GM12878 (cell line): ENCODE measurements at regions not wholly inside any gene's neighbourhood (a gene's known extent, or its start where the extent isn't known, plus 50 kb on each side); places are given as distances from the start of the nearest gene placed in this dataset.

ENCODE experiments used
- ATAC-seq: fragments of 200-7000 bp; cut with Tn5 transposase; 3 replicates; pipeline ENCODE4 v1.9.1; 2020; ENCODE audit warnings: mild to moderate bottlenecking, moderate library complexity
- BruUV-seq: library from RNA; stranded (reverse); fragments of 400-500 nt; replicated peaks from 2 replicates; lab custom pipeline; 2021; lab: Mats Ljungman, UMichigan
- CTCF ChIA-PET: fragments of 300-600 bp; sonication (Branson Sonifier 250); formaldehyde crosslinking; extraction: SDS; loops from one replicate; lab custom pipeline; 2021; ENCODE audit warnings: inconsistent platforms; lab: Yijun Ruan, JAX
- POLR2A ChIA-PET: fragments of 350-600 bp; formaldehyde crosslinking; extraction: SDS; loops from one replicate; lab custom pipeline; 2021; ENCODE audit warnings: inconsistent platforms; lab: Charles Lee
- RAD21 ChIA-PET: fragments of 300-600 bp; sonication (Branson Sonifier 250); formaldehyde crosslinking; loops from one replicate; lab custom pipeline; 2023; ENCODE audit warnings: antibody characterized with exemption; ENCODE audit not compliant: unreplicated experiment; lab: Charles Lee
- SMC1A ChIA-PET: fragments of 300-600 bp; sonication (Branson Sonifier 250); formaldehyde crosslinking; loops from one replicate; lab custom pipeline; 2023; ENCODE audit not compliant: unreplicated experiment, uncharacterized antibody; lab: Charles Lee
- DNase-seq: peaks from one replicate; pipeline ENCODE4 v3.0.0-alpha.2; 2011; ENCODE audit warnings: low read depth, low spot score
- FAIRE-seq: peaks from 3 replicates; lab custom pipeline; 2011; peaks lifted over from hg19 to GRCh38; lab: Jason Lieb, UNC
- H2AFZ ChIP-seq: 2 replicates; pipeline ENCODE4 v1.6.0; 2011; ENCODE audit warnings: low read depth, low read length, control low read depth; ENCODE audit not compliant: control insufficient read depth
- H3K27ac ChIP-seq: 2 replicates; pipeline ENCODE4 v1.5.1; 2011; ENCODE audit warnings: control low read depth; ENCODE audit not compliant: control insufficient read depth, insufficient read depth
- H3K27me3 ChIP-seq, 2 experiments: replicated peaks in 1 of 2; 2 replicates each; pipeline versions ENCODE4 v1.6.0 to v1.6.1; 2011; ENCODE audit warnings: low read length in 1 of 2; ENCODE audit not compliant: control insufficient read depth in 2 of 2, insufficient read depth in 2 of 2
- H3K36me3 ChIP-seq, 2 experiments: 2 replicates each; pipeline ENCODE4 v1.5.1; 2011; ENCODE audit warnings: low read length in 1 of 2; ENCODE audit not compliant: control insufficient read depth in 2 of 2, insufficient read depth in 2 of 2
- H3K4me1 ChIP-seq: 2 replicates; pipeline ENCODE4 v1.6.1; 2011; ENCODE audit warnings: mild to moderate bottlenecking, low read length, moderate library complexity, mixed read lengths; ENCODE audit not compliant: control insufficient read depth, insufficient read depth
- H3K4me2 ChIP-seq: 2 replicates; pipeline ENCODE4 v1.6.0; 2011; ENCODE audit warnings: control low read depth; ENCODE audit not compliant: control insufficient read depth, insufficient read depth
- H3K4me3 ChIP-seq: fragments of 200-600 bp; sonication (generic); 2 replicates; pipeline ENCODE4 v1.5.1; 2016
- H3K79me2 ChIP-seq: 2 replicates; pipeline ENCODE4 v1.6.0; 2011; ENCODE audit warnings: low read length; ENCODE audit not compliant: control insufficient read depth, insufficient read depth
- H3K9ac ChIP-seq: 2 replicates; pipeline ENCODE4 v1.8.0; 2011; ENCODE audit warnings: low read length, control low read depth, mixed read lengths; ENCODE audit not compliant: control insufficient read depth, insufficient read depth
- H3K9me3 ChIP-seq: replicated peaks from 3 replicates; pipeline ENCODE4 v1.5.1; 2011; ENCODE audit warnings: mild to moderate bottlenecking, low read length; ENCODE audit not compliant: control insufficient read depth, insufficient read depth
- H4K20me1 ChIP-seq: 2 replicates; pipeline ENCODE4 v1.6.0; 2011; ENCODE audit not compliant: control insufficient read depth, insufficient read depth
- BACH1 ChIP-seq: fragments of 450-650 bp; IDR thresholded peaks from 2 replicates; pipeline ENCODE4 v1.6.1; 2017; ENCODE audit warnings: mild to moderate bottlenecking, borderline replicate concordance
- CBFB ChIP-seq: IDR thresholded peaks from 2 replicates; pipeline ENCODE4 v1.6.1; 2016; ENCODE audit warnings: antibody characterized with exemption, low read depth
- HDGF ChIP-seq: fragments of 450-650 bp; IDR thresholded peaks from 2 replicates; pipeline ENCODE4 v1.6.1; 2016; ENCODE audit warnings: antibody characterized with exemption
- SIN3A ChIP-seq: IDR thresholded peaks from 2 replicates; pipeline ENCODE4 v1.6.1; 2012; ENCODE audit warnings: low read depth, low read length, improper control_type of control experiment
- SREBF2 ChIP-seq: IDR thresholded peaks from 2 replicates; pipeline ENCODE4 v1.6.1; 2012; ENCODE audit warnings: mild to moderate bottlenecking, low read length
- YY1 ChIP-seq: IDR thresholded peaks from 2 replicates; pipeline ENCODE4 v1.6.1; 2011; ENCODE audit warnings: low read depth, mild to moderate bottlenecking, low read length
- ZBED1 ChIP-seq: IDR thresholded peaks from 2 replicates; pipeline ENCODE4 v1.6.1; 2016; ENCODE audit warnings: borderline replicate concordance
- WGBS: methylation state at CpG from one replicate; pipeline ENCODE4 v1.1.6; 2016; ENCODE audit warnings: low lambda C conversion rate; ENCODE audit not compliant: insufficient replicate concordance, insufficient coverage; ENCODE audit errors: missing lambda C conversion rate; 5-methylcytosine and 5-hydroxymethylcytosine counted together
- in situ Hi-C: fragments of 300-500 bp; cut with MboI; formaldehyde crosslinking; loops from 9 replicates; pipeline ENCODE4 v1.14.3; 2018; ENCODE audit warnings: mixed read lengths
- intact Hi-C: fragments of 100-400 bp; cut with micrococcal nuclease; formaldehyde crosslinking; loops from one replicate; pipeline ENCODE4 v1.14.2; 2022; ENCODE audit not compliant: unreplicated experiment
- TF ChIP-seq, protein P1 (sequence below): IDR thresholded peaks from 2 replicates; pipeline ENCODE4 v1.6.1; 2011; ENCODE audit warnings: borderline replicate concordance, low read depth, mild to moderate bottlenecking, moderate library complexity, mixed read lengths, low read length; ENCODE audit not compliant: insufficient read depth; ENCODE audit errors: extremely low read length
- TF ChIP-seq, protein P2 (sequence below): IDR thresholded peaks from 2 replicates; pipeline ENCODE4 v1.6.1; 2011; ENCODE audit warnings: low read depth, low read length, improper control_type of control experiment, borderline replicate concordance

DNA sequence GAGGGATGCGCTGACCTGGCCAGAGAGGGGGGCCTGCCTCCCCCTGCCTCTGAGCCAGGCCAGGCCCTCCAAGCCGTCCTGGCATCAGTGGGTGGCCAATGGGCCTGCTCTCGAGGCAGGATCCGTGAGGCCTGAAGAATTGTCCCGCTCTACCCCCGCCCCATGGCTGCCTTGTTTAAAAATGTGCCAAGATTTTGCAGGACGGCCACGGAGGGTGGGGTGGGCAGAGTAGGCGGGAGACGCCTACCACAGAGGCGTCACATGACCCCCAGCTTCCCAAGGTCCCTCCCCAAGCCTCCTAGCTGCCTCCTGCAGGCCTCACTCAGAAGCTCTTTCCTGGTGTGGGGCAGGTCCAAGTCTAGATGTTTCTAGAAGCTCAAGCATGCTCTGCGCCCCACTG is 69.5 kb downstream of the ENGASE start:
- Histone ChIP-seq H3K4me2 (no peak overlapping the region), H4K20me1 (no peaks in the 10 kb centered on the region; the same call in 1 of the 2 replicates), H3K79me2 (no peaks in the 10 kb centered on the region), H3K27ac (no peak overlapping the region), H3K36me3 (no peaks in the 10 kb centered on the region), H3K4me1 (no peaks in the 10 kb centered on the region), H3K9me3 (no peaks in the 10 kb centered on the region), H3K27me3 (no peaks in the 10 kb centered on the region; a peak in 1 of 4 replicates), H2AFZ (no peak overlapping the region), H3K9ac (no peak overlapping the region), H3K4me3 (no peak overlapping the region)
- TF ChIP-seq HDGF: no peak
- no peak for TF ChIP-seq YY1
- TF ChIP-seq, protein P1, sequence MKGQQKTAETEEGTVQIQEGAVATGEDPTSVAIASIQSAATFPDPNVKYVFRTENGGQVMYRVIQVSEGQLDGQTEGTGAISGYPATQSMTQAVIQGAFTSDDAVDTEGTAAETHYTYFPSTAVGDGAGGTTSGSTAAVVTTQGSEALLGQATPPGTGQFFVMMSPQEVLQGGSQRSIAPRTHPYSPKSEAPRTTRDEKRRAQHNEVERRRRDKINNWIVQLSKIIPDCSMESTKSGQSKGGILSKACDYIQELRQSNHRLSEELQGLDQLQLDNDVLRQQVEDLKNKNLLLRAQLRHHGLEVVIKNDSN: no peak
- no peak for TF ChIP-seq BACH1
- TF ChIP-seq ZBED1: no peak
- TF ChIP-seq SREBF2: no peak
- no peak for TF ChIP-seq SIN3A
- TF ChIP-seq, protein P2, sequence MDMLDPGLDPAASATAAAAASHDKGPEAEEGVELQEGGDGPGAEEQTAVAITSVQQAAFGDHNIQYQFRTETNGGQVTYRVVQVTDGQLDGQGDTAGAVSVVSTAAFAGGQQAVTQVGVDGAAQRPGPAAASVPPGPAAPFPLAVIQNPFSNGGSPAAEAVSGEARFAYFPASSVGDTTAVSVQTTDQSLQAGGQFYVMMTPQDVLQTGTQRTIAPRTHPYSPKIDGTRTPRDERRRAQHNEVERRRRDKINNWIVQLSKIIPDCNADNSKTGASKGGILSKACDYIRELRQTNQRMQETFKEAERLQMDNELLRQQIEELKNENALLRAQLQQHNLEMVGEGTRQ: no peak
- TF ChIP-seq CBFB: no peak
- no peak for FAIRE-seq
- ChIA-PET POLR2A (no interaction called here), CTCF (no interaction called here), SMC1A (no interaction called here), RAD21 (no interaction called here)
- in situ Hi-C loops: no loop called here
- no TSS peak for BruUV-seq
- DNase-seq: no peak
- intact Hi-C loops: no loop called here
- ATAC-seq: no peak
- 15% methylated on average over 12 of the region's 12 CpGs for WGBS
